ENCODE measurements at regions not wholly inside any gene's neighbourhood (a gene's known extent, or its start where the extent isn't known, plus 50 kb on each side); places are given as distances from the start of the nearest gene placed in this dataset.
A peak's percentile ranks its signal among the peaks of the same experiment; 100 is the strongest.
"Not testable (repeated sequence)": the region's sequence is repeated elsewhere in the genome, so short reads cannot be mapped to it uniquely, and the experiment has no call there.

DNA sequence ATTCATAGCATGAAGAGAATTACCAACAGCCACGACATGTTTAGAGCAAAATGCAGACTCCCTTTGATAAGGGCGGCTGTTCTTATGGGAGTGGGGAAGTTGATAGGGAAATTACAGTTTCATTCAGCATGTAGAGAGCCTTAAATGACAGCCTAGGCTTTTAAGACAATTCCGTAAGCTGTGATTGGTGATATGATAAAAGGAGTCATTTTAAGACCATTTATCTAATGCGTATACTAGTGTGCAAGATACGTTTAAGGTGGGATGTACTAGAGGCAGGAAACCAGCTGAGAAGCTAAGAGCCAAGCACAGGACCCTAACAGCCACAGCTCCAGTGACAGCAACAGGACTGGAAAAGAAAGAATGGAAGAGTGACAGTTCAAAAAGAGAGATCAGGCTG is 102.2 kb upstream of the ZFP42 start:
- DNase-seq (ENCODE audit: low read depth, low spot score), result no peak

DNA sequence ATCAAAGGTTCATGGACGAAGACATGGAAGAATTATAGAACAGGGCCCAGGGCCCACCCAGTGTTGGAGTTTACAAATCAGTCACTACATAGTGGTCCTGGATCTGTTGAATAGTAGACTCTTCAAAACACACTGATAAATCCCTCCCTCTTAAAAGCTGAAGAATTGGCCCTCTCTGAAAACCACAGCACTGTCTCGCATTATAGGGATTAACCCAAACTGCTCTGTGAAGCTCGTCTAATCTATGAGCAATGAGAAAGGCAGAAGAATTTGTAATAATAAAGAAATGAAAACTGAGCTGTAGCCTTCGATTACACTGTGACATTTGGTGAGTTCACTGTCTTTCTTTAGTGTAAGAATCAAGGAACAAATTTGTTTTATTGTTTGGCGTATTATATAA is 92.5 kb upstream of the ZFP42 start:
- no peak for DNase-seq (ENCODE audit: low read depth, low spot score)

DNA sequence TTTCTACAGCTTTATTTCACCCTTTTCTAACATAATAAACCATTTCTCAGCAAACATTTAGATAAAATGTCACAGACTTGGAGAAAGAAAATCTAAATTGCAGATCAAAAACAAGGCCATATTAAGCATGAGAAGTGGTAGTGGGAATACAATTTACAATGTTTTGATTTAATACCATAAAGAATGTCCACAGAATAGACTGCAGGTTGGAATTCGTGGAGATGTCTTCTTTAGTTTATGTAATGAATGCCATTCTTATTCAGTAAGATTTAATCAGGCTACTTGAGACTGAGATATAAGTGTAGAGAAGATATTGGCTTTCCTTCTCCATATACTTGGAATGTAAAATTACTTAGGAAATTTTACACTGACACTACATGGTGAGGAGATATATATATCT is 91.9 kb upstream of the ZFP42 start:
- no peak for DNase-seq (ENCODE audit: low read depth, low spot score)

DNA sequence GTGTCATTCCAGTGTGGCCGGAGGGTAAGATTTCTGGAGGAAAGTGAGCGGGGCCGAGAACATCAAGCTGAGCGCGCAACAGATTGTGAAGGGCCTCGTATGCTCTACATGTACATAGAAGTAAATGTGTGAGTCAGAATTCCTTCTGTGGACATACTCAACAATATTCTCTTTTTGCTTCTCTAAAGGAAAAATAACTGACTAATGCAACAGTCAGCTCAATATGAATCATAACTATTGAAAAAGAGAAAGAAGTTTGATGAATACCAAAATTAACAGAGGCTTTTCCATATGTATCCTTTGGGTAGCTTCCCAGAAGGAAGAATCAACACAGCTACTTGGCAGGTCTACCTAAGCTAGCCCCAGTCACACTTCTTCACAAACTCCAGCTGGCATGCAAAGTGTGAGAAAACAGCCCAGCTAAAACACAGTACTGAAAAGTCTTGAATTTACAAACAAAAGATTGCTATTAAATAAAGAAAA is 87.5 kb upstream of the ZFP42 start:
- peak; percentile 13 for DNase-seq (ENCODE audit: low read depth, low spot score)

DNA sequence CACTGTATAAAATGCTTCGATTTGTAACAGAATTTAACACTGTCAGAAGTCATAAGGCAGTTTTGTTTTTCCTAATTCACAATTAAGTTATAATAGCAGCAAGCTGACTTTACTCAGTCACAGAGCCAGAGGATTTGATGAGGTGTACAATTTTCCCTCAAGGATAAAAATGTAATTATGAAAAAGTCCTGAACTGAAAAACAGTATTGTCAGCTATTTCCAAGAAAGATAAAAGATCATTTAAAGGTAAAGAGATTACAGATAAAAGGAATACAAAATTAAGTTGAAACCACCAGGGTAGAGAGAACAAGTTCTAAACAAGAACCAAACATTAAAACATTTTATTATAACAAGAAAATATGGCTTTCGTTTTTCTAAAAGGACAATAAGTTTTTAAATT is 86.8 kb upstream of the ZFP42 start:
- no peak for DNase-seq (ENCODE audit: low read depth, low spot score)

DNA sequence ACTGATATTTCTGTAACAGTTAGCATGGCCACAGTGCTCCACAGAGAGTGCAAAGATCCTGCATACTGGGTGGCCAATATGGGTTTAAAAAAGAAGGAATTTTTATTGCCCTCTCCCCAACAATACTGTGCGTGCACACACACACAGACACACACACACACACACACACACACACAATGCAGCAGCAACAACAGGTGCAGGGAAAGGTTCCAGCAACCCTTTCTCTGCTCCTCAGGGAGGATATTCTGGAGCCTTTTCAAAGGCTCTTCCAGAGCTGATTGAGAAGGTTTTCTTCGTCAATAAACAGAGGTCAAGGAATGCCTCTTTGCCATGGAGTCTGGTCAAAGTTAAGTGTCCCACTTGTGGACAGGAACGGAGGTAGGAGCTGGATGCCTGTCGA is 84.8 kb upstream of the ZFP42 start:
- DNase-seq (ENCODE audit: low read depth, low spot score), result no peak

DNA sequence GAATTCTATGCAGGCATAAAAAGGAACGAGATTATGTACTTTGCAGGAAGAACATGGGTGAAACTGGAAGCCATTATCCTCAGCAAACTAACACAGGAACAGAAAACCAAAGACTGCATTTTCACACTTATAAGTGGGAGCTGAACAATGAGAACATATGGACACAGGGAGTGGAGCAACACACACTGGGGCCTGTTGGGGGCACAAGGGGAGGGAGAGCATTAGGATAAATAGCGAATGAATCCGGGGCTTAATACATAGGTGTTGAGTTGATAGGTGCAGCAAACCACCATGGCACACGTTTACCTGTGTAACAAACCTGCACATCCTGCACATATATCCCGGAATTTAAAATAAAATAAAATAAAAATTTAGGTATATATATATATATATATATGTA is 80.2 kb upstream of the ZFP42 start:
- DNase-seq (ENCODE audit: low read depth, low spot score), result not testable (repeated sequence)

DNA sequence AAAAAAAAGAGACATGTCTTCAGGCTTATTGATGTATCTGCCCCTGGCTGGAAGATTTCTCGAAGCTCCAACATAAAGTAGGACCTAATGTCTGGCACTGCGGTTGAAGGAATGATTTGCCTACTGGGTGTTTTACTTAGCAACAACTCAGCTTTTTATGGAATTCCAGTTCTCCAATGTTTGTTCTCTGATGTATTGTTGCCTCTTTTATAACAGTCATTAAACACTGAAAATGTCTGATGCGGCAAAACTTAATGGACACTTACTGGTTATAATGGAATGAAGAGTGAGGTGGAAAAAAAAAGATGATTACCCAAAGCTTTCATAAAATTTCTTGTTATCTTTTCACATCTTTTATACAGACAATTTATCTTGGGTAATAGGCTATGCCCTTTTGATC is 75.6 kb upstream of the ZFP42 start:
- DNase-seq (ENCODE audit: low read depth, low spot score), result no peak

DNA sequence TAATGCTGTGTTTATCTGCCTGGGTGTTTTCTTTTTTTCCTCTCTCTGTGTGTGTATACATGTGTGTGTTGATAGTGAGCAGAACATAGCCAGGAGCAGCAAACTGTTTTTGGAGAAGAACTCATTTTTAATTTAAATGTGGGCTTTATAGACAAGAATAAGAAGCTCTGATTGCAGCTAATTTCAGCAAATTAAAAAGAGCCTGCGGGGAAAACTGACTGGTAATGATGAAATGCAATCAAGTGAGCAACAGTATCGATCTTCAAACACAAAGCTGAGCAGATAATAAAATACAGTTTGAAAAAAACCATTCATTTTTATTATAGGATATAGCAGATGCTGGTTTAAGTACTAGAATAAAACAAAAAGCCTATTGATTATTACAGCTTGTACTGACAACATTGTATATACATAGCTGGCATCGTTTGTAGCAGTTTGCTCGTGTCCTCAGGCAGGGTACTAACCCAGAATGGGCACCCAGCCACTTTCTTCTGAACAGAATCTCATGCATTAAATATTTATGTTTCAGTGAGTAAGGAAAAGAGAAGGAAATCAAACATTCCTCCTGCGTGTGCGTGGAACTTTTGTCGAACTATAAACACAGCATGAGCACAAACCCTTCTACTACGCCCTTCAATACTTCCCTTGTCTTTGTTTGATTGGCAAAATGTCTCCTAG is 73.5 kb upstream of the ZFP42 start:
- no peak for DNase-seq (ENCODE audit: low read depth, low spot score)

DNA sequence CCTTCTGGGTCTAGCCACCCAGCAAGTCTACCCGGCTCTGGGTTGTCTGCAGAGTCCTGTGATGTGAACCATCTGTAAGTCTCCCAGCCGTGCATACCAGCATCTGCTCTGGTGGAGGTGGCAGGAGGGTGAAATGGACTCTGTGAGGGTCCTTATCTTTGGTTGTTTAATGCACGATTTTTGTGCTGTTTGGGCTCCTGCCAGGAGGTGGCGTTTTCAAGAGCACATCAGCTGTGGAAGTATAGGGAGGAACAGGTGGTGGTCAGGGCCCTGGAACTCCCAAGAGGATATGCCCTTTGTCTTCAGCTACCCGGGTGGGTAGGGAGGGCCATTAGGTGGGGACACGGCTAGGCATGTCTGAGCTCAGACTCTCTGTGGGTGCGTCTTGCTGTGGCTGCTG is 66.5 kb upstream of the ZFP42 start:
- DNase-seq (ENCODE audit: low read depth, low spot score), result no peak

DNA sequence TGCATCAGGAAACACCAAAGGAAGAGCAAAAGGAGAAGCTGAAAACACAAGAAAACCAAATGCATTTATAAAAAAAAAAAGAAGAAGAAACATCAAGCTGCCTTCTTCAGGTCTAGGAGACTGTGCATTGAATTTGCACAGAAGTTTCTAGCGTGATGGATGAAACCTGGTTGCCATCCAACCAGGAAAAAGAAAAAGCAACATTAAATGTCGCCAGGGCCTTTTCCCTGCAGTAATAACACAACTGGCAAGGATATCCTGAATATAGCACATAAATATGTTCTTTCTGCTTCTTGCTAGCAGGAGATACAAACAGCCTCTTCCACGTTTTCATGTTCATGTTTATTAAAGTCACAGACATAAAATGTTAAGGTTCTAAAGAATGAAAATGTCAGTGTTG is 60.8 kb upstream of the ZFP42 start:
- no peak for DNase-seq (ENCODE audit: low read depth, low spot score)

DNA sequence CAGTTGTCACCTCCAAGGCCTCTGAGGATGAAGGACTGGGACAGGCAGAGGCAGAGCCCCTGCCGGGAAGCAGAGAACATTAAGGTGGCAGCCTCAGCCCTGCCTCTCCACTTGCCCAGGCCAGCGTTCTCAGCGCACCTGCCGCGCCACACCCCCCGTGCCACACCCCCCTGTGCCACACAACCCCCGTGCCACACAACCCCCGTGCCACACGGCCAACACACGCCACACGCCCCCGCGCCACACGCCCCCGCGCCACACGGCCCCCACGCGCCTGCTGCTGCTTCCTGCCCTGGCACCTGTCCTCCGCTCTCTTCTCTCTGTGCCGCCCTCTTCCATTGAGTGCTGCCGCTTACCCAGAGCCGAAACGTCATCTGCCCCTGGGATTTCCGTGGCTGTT is 58.0 kb upstream of the ZFP42 start:
- no peak for DNase-seq (ENCODE audit: low read depth, low spot score)

DNA sequence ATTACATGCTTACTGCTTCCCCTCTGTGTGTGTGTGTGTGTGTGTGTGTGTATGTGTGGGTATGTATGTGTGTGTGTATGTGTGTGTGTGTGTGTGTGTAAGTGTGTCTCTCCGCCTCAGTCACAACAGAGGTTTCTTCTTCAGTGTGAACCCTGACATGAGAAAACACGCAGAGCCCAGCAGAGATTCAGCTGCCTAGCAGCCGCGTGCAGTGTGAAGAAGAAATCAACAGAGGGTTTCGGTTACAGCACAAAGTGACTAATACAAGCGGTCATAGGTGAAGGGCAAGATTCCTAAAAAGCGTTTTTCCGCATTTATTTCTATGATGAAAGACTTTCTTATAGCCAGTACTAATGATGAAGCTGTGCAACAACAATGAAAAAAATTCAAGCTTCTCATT is 55.3 kb upstream of the ZFP42 start:
- DNase-seq (ENCODE audit: low read depth, low spot score), result no peak

DNA sequence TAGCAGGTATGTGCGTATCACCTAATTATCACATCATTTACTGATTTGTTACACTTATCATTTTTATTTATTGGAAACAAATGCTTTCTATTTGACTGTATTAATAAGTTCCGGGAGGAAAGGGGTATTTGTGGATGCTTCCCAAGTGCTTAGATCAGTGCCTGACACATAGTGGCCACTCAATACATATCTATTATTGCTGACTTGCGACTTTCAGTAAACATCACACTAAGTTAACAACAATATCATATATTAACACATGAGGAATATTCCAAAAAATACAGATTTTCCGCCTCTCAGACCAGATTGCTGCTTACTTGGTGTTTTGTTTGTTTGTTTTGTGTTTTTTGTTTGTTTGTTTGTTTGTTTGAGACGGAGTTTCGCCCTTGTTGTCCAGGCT is 52.6 kb upstream of the ZFP42 start:
- no peak for DNase-seq (ENCODE audit: low read depth, low spot score)

DNA sequence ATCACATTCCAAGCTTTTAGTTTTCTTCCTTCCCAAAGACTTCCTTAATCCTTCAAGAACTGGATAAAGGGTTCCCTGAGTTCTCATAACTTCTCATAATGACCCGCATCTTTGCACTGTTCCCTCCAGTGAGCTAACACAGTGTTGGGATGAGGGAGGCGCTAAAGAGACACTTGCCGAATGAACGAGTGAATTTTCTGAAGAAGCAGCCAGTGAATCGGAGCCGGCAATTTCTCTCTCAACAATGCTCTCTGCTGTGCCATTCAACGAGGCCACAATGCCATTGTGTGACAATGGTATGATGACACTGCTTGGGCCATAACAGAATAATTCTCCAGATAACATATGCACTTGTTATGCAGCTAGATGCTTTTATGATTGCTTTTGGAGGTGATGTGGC is 51.4 kb upstream of the ZFP42 start:
- DNase-seq (ENCODE audit: low read depth, low spot score), result no peak
